Activated B cell treated with CpG ODN at 0.5 μM for 24 hours (primary cell): ENCODE measurements at regions not wholly inside any gene's neighbourhood (a gene's known extent, or its start where the extent isn't known, plus 50 kb on each side); places are given as distances from the start of the nearest gene placed in this dataset.
"Not testable (repeated sequence)": the region's sequence is repeated elsewhere in the genome, so short reads cannot be mapped to it uniquely, and the experiment has no call there.

Source experiments
- ATAC-seq: fragments of 200-7000 bp; cut with Tn5 transposase; one replicate; pipeline ENCODE4 v1.10.0; 2021; ENCODE audit warnings: low read depth, mild to moderate bottlenecking, moderate library complexity
- CTCF ChIA-PET: fragments of 350-600 bp; sonication (Branson Sonifier 250); formaldehyde crosslinking; loops from one replicate; lab custom pipeline; 2021; ENCODE audit warnings: antibody characterized with exemption; lab: Charles Lee
- POLR2A ChIA-PET: fragments of 350-600 bp; sonication (Branson Sonifier 250); formaldehyde crosslinking; loops from one replicate; lab custom pipeline; 2021; ENCODE audit warnings: antibody characterized with exemption; lab: Charles Lee
- DNase-seq: peaks from one replicate; pipeline ENCODE4 v3.0.0; 2022
- H3K27ac Mint-ChIP-seq: one replicate; pipeline ENCODE4 v1.8.0; 2020; ENCODE audit warnings: mixed read lengths
- H3K27me3 Mint-ChIP-seq: one replicate; pipeline ENCODE4 v1.8.0; 2021; ENCODE audit warnings: mixed read lengths
- H3K36me3 Mint-ChIP-seq: one replicate; pipeline ENCODE4 v1.8.0; 2021; ENCODE audit warnings: low read depth, mixed read lengths
- H3K4me1 Mint-ChIP-seq: one replicate; pipeline ENCODE4 v1.8.0; 2021; ENCODE audit warnings: mixed read lengths
- H3K4me3 Mint-ChIP-seq: one replicate; pipeline ENCODE4 v1.8.0; 2020; ENCODE audit warnings: mild to moderate bottlenecking, mixed read lengths
- H3K9me3 Mint-ChIP-seq: one replicate; pipeline ENCODE4 v1.8.0; 2020; ENCODE audit warnings: mixed read lengths
- CTCF ChIP-seq: fragments of 200-600 bp; IDR thresholded peaks from one replicate; pipeline ENCODE4 v1.8.0; 2022; ENCODE audit warnings: antibody characterized with exemption, mild to moderate bottlenecking
- intact Hi-C: fragments of 100-400 bp; cut with micrococcal nuclease; formaldehyde crosslinking; loops from one replicate; pipeline ENCODE4 v1.15.1; 2024

DNA sequence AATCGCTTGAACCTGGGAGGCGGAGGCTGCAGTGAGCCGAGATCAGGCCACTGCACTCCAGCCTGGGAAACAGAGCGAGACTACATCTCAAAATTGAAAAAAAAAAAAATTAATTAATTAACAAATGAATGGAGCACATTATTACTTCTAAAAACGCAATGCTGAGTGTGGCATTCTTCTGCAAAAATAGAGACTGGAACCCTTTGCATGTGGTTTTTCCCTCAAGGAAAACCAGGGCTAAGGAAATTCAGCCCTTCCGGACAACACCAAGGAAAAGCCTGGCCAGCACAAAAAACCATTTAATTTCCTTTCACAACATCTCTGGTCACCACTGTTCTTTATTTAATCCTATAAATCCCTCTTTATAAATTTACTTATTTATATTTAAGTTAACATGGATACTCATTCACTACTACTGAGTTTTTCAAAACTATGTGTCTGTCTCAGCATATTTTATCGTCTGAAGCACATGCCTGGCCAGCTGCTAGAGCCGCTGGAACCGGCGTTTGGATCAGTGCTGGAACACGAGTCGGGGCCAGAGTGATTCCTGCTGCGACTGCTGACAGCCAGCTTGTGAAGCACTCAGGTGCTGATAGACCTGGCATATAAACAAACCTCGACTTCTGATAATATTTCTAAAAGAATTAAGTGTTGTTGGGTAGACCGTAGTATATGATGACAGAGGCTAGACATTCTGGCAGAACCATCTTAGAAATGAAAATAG, 84.5 kb upstream of the WWC2 start:
- TF ChIP-seq CTCF = no peak
- Mint-ChIP-seq H3K27me3 (no peaks in the 10 kb centered on the region), H3K4me1 (no peaks in the 10 kb centered on the region), H3K36me3 (no peaks in the 10 kb centered on the region), H3K4me3 (no peak overlapping the region), H3K27ac (no peak overlapping the region), H3K9me3 (peaks cover 3% of the 10 kb centered on the region)
- intact Hi-C loops = no loop called here
- POLR2A ChIA-PET = no interaction called here
- DNase-seq (no peak), ATAC-seq (no peak)
- CTCF ChIA-PET = no interaction called here

GRCh38 chr4:183013730-183014002, 85.4 kb upstream of the WWC2 start:
- no peaks in the 10 kb centered on the region for H3K27me3 Mint-ChIP-seq
- CTCF ChIA-PET = no interaction called here
- no peaks in the 10 kb centered on the region for H3K36me3 Mint-ChIP-seq
- intact Hi-C loops = no loop called here
- no peak overlapping the region for H3K4me3 Mint-ChIP-seq
- POLR2A ChIA-PET = no interaction called here
- no peak overlapping the region for H3K27ac Mint-ChIP-seq
- TF ChIP-seq CTCF = no peak
- ATAC-seq = no peak
- DNase-seq = no peak
- no peaks in the 10 kb centered on the region for H3K4me1 Mint-ChIP-seq
- H3K9me3 Mint-ChIP-seq = peaks cover under 1% of the 10 kb centered on the region

GRCh38 chr4:183012879-183013729, 86.0 kb upstream of the WWC2 start:
- no peak for TF ChIP-seq CTCF
- Mint-ChIP-seq H3K9me3 (no peaks in the 10 kb centered on the region), H3K27me3 (no peaks in the 10 kb centered on the region), H3K4me1 (no peaks in the 10 kb centered on the region), H3K27ac (no peak overlapping the region), H3K4me3 (no peak overlapping the region), H3K36me3 (no peaks in the 10 kb centered on the region)
- intact Hi-C loops = no loop called here
- DNase-seq (no peak), ATAC-seq (no peak)
- POLR2A ChIA-PET = no interaction called here
- CTCF ChIA-PET = no interaction called here

- Mint-ChIP-seq H3K27me3 (no peaks in the 10 kb centered on the region), H3K4me1 (no peaks in the 10 kb centered on the region), H3K9me3 (no peaks in the 10 kb centered on the region), H3K27ac (no peak overlapping the region), H3K4me3 (no peak overlapping the region), H3K36me3 (no peaks in the 10 kb centered on the region)
- DNase-seq (no peak), ATAC-seq (no peak)
- intact Hi-C loops = no loop called here
- ChIA-PET POLR2A (no interaction called here), CTCF (no interaction called here)
- no peak for TF ChIP-seq CTCF
Measured at GRCh38 chr4:183011213-183011907, 87.7 kb upstream of the WWC2 start.

- no peaks in the 10 kb centered on the region for H3K27me3 Mint-ChIP-seq
- no peaks in the 10 kb centered on the region for H3K4me1 Mint-ChIP-seq
- no peak for DNase-seq
- intact Hi-C loops = no loop called here
- TF ChIP-seq CTCF = no peak
- no peak overlapping the region for H3K27ac Mint-ChIP-seq
- H3K4me3 Mint-ChIP-seq = no peak overlapping the region
- ATAC-seq = no peak
- POLR2A ChIA-PET = no interaction called here
- H3K36me3 Mint-ChIP-seq = no peaks in the 10 kb centered on the region
- CTCF ChIA-PET = no interaction called here
- peaks cover 3% of the 10 kb centered on the region for H3K9me3 Mint-ChIP-seq
Measured at GRCh38 chr4:183008492-183008891, 90.6 kb upstream of the WWC2 start.

DNA sequence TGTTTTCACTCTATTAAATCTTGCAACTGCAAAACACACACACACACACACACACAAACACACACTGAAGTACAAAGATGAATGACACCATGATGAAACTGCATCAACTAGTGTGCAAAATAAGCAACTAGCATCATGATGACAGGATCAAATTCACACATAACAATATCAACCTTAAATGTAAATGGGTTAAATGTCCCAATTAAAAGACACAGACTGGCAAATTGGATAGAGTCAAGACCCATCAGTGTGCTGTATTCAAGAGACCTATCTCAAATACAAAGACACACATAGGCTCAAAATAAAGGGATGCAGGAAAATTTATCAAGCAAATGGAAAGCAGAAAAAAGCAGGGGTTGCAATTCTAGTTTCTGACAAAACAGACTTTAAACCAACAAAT, 87.2 kb upstream of the DCTD start:
- CTCF ChIA-PET, DNase-seq, H3K27me3 Mint-ChIP-seq, H3K27ac Mint-ChIP-seq, POLR2A ChIA-PET, H3K36me3 Mint-ChIP-seq, ATAC-seq, intact Hi-C loops, H3K9me3 Mint-ChIP-seq, H3K4me1 Mint-ChIP-seq, H3K4me3 Mint-ChIP-seq: not testable (repeated sequence)
